ENCODE measurements at regions not wholly inside any gene's neighbourhood (a gene's known extent, or its start where the extent isn't known, plus 50 kb on each side); places are given as distances from the start of the nearest gene placed in this dataset.

- H3K27me3 ChIP-seq = no peaks in the 10 kb centered on the region
- TF ChIP-seq POLR2A (IDR thresholded peaks at IDR 0.05) = no peak
- no peak for TF ChIP-seq CTCF (IDR thresholded peaks at IDR 0.05)
- DNase-seq = no peak
- H3K4me3 ChIP-seq = no peak overlapping the region
- H3K27ac ChIP-seq = no peak overlapping the region
- no peaks in the 10 kb centered on the region for H3K36me3 ChIP-seq (replicated peaks in 1 of 2)
- intact Hi-C loops (cut with DNase I) = no loop called here
- H3K9me3 ChIP-seq (replicated peaks in 1 of 3) = no peaks in the 10 kb centered on the region
- H3K4me1 ChIP-seq (replicated peaks in 1 of 2) = no peaks in the 10 kb centered on the region
- WGBS, 4 donors = 65 to 79% (median 78%) methylated on average over 2 of the region's 2 CpGs
These were observed 150.8 kb upstream of the BNIP2 start for GRCh38 chr15:59839906-59840305.

GRCh38 chr15:59838900-59839299 is 149.8 kb upstream of the BNIP2 start:
- no peaks in the 10 kb centered on the region for H3K27me3 ChIP-seq
- TF ChIP-seq CTCF (IDR thresholded peaks at IDR 0.05) (no peak), POLR2A (IDR thresholded peaks at IDR 0.05) (no peak)
- no peak overlapping the region for H3K27ac ChIP-seq
- intact Hi-C loops (cut with DNase I) = no loop called here
- no peaks in the 10 kb centered on the region for H3K9me3 ChIP-seq (replicated peaks in 1 of 3)
- WGBS, 4 donors = 33 to 57% (median 52%) methylated on average over 4 of the region's 4 CpGs
- no peak overlapping the region for H3K4me3 ChIP-seq
- DNase-seq = no peak
- H3K4me1 ChIP-seq (replicated peaks in 1 of 2) = no peaks in the 10 kb centered on the region
- no peaks in the 10 kb centered on the region for H3K36me3 ChIP-seq (replicated peaks in 1 of 2)

GRCh38 chr15:59835776-59836175 is 146.7 kb upstream of the BNIP2 start:
- WGBS, 4 donors = 75 to 90% (median 80%) methylated on average over 1 of the region's 1 CpG
- Histone ChIP-seq H3K27me3 (no peaks in the 10 kb centered on the region), H3K4me3 (no peak overlapping the region), H3K4me1 (replicated peaks in 1 of 2) (no peaks in the 10 kb centered on the region), H3K9me3 (replicated peaks in 1 of 3) (no peaks in the 10 kb centered on the region), H3K27ac (no peak overlapping the region), H3K36me3 (replicated peaks in 1 of 2) (no peaks in the 10 kb centered on the region)
- intact Hi-C loops (cut with DNase I) = no loop called here
- DNase-seq = no peak
- TF ChIP-seq POLR2A (IDR thresholded peaks at IDR 0.05) (no peak), CTCF (IDR thresholded peaks at IDR 0.05) (no peak)

GRCh38 chr15:59834528-59834927 is 145.4 kb upstream of the BNIP2 start:
- Histone ChIP-seq H3K9me3 (replicated peaks in 1 of 3) (no peaks in the 10 kb centered on the region), H3K27me3 (no peaks in the 10 kb centered on the region), H3K27ac (no peak overlapping the region), H3K4me3 (no peak overlapping the region), H3K36me3 (replicated peaks in 1 of 2) (no peaks in the 10 kb centered on the region), H3K4me1 (replicated peaks in 1 of 2) (no peaks in the 10 kb centered on the region)
- intact Hi-C loops (cut with DNase I) = no loop called here
- no peak for DNase-seq
- no peak for TF ChIP-seq POLR2A (IDR thresholded peaks at IDR 0.05)
- TF ChIP-seq CTCF (IDR thresholded peaks at IDR 0.05) = no peak
- 49 to 67% (median 52%) methylated on average over 3 of the region's 3 CpGs for WGBS, 4 donors

All from adrenal gland (tissue), 9 donors.